ENCODE measurements at regions not wholly inside any gene's neighbourhood (a gene's known extent, or its start where the extent isn't known, plus 50 kb on each side); places are given as distances from the start of the nearest gene placed in this dataset.
"Not testable (repeated sequence)": the region's sequence is repeated elsewhere in the genome, so short reads cannot be mapped to it uniquely, and the experiment has no call there.

- FAIRE-seq, result no peak
These were observed 356.4 kb upstream of the PKN2 start for GRCh38 chr1:88327391-88328267.

GRCh38 chr1:88330201-88330600 lies 353.9 kb upstream of the PKN2 start:
- no peak for FAIRE-seq

- no peak for FAIRE-seq
These were observed 350.9 kb upstream of the PKN2 start for GRCh38 chr1:88333086-88333695.

- no peak for FAIRE-seq
These were observed 342.6 kb upstream of the PKN2 start for GRCh38 chr1:88341447-88341846.

- FAIRE-seq, result not testable (repeated sequence)
These were observed 342.0 kb upstream of the PKN2 start for GRCh38 chr1:88342081-88342480.

- FAIRE-seq, result no peak
These were observed 333.4 kb upstream of the PKN2 start for GRCh38 chr1:88350648-88351047.

- no peak for FAIRE-seq
These were observed 332.1 kb upstream of the PKN2 start for GRCh38 chr1:88351960-88352359.

- FAIRE-seq, result no peak
These were observed 329.8 kb upstream of the PKN2 start for GRCh38 chr1:88354256-88354655.

GRCh38 chr1:88357729-88358128 lies 326.3 kb upstream of the PKN2 start:
- FAIRE-seq, result no peak

GRCh38 chr1:88371436-88372023 lies 312.5 kb upstream of the PKN2 start:
- no peak for FAIRE-seq

- FAIRE-seq, result no peak
These were observed 308.1 kb upstream of the PKN2 start for GRCh38 chr1:88375977-88376376.

GRCh38 chr1:88376421-88376820 lies 307.7 kb upstream of the PKN2 start:
- no peak for FAIRE-seq

- FAIRE-seq, result no peak
These were observed 305.5 kb upstream of the PKN2 start for GRCh38 chr1:88378560-88378959.

- FAIRE-seq, result no peak
These were observed 289.1 kb upstream of the PKN2 start for GRCh38 chr1:88394958-88395357.

GRCh38 chr1:88398338-88398737 lies 285.7 kb upstream of the PKN2 start:
- no peak for FAIRE-seq

- no peak for FAIRE-seq
These were observed 284.4 kb upstream of the PKN2 start for GRCh38 chr1:88399690-88400089.

- FAIRE-seq, result no peak
These were observed 282.8 kb upstream of the PKN2 start for GRCh38 chr1:88401313-88401712.

GRCh38 chr1:88404582-88404981 lies 279.5 kb upstream of the PKN2 start:
- no peak for FAIRE-seq

- no peak for FAIRE-seq
These were observed 276.8 kb upstream of the PKN2 start for GRCh38 chr1:88407248-88407647.

GRCh38 chr1:88421997-88422396 lies 262.1 kb upstream of the PKN2 start:
- no peak for FAIRE-seq

- no peak for FAIRE-seq
These were observed 250.5 kb upstream of the PKN2 start for GRCh38 chr1:88433556-88433955.

- no peak for FAIRE-seq
These were observed 249.2 kb upstream of the PKN2 start for GRCh38 chr1:88434836-88435235.

GRCh38 chr1:88441022-88441421 lies 243.1 kb upstream of the PKN2 start:
- FAIRE-seq, result no peak

- no peak for FAIRE-seq
These were observed 232.2 kb upstream of the PKN2 start for GRCh38 chr1:88451856-88452255.

Measured in TTC549 (cell line).